Coronary artery (tissue), 2 donors: ENCODE measurements at regions not wholly inside any gene's neighbourhood (a gene's known extent, or its start where the extent isn't known, plus 50 kb on each side); places are given as distances from the start of the nearest gene placed in this dataset.

Source experiments
- DNase-seq: peaks from one replicate; pipeline ENCODE4 v3.0.0-alpha.2; 2017; ENCODE audit warnings: low spot score
- H3K27ac ChIP-seq, 2 donors: fragments of 200-600 bp; sonication (generic); one replicate each; pipeline ENCODE4 v1.5.1; 2016 to 2019
- H3K4me3 ChIP-seq: fragments of 200-600 bp; sonication (generic); 2 replicates; pipeline ENCODE4 v1.5.1; 2016; ENCODE audit warnings: mild to moderate bottlenecking, moderate library complexity
- TF ChIP-seq, protein P1 (sequence below): fragments of 200-600 bp; sonication (generic); IDR thresholded peaks from one replicate; pipeline ENCODE4 v1.5.1; 2019; ENCODE audit warnings: antibody characterized with exemption

DNA sequence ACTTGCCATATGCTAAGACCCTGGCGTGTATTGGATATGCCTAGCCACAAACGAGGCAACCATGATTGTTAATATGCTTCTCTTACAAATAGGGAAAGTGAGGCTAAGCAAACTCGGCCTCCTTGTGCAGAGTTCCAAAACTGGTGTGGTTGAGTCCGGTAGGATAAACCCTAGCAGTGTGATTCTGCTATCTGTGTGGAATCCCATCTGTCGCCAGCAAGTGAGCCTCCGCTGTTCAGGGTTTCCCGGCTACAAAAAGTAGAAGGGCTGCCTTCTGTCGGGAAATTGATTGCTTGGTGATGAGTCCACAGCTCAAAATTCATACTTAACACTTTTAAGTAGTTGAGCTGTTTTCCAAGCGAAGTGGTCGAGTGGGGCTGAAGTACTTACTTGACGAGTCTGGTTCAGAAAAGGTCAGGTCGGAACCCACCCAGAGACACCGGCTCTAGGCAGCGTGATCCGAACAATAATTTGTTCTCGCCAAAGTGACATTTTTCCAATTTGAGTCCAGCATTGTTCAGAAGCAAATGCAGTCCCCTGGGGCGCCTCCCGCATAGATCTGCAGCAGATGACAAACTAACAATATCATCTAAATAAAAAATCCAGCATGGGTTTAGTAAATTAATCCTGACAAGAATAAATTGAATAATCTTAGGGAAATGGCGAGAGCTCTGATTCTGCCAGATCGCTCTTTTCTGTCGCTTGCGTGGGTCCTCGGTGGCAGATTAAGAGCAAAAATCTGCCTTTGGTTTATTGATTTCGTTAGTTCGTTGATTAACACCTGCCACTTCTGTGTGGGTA is 686.7 kb upstream of the RBFOX1 start:
- H3K27ac ChIP-seq, result no peak overlapping the region
- DNase-seq, result no peak
- H3K4me3 ChIP-seq, result no peak overlapping the region
- TF ChIP-seq, protein P1, sequence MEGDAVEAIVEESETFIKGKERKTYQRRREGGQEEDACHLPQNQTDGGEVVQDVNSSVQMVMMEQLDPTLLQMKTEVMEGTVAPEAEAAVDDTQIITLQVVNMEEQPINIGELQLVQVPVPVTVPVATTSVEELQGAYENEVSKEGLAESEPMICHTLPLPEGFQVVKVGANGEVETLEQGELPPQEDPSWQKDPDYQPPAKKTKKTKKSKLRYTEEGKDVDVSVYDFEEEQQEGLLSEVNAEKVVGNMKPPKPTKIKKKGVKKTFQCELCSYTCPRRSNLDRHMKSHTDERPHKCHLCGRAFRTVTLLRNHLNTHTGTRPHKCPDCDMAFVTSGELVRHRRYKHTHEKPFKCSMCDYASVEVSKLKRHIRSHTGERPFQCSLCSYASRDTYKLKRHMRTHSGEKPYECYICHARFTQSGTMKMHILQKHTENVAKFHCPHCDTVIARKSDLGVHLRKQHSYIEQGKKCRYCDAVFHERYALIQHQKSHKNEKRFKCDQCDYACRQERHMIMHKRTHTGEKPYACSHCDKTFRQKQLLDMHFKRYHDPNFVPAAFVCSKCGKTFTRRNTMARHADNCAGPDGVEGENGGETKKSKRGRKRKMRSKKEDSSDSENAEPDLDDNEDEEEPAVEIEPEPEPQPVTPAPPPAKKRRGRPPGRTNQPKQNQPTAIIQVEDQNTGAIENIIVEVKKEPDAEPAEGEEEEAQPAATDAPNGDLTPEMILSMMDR, result no peak

DNA sequence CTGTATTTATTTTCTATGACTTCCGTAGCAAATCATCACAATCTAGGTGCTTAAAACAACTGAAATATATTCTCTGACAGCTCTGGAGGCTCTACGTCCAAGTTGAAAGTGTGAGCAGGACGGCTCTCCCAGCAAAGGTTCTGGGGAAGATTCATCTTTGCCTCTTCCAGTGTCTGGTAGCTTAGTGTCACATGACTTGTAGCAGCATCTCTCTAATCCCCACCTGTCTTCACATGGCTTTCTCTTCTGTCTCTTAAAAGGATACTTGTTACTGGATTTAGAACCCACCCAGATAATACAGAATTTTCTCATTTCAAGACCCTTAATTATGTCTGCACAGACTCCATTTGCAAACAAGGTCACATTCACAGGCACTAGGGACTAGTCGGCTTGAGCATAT is 687.7 kb upstream of the RBFOX1 start:
- DNase-seq, result no peak
- no peak overlapping the region for H3K27ac ChIP-seq
- TF ChIP-seq, protein P1, result no peak
- no peak overlapping the region for H3K4me3 ChIP-seq

DNA sequence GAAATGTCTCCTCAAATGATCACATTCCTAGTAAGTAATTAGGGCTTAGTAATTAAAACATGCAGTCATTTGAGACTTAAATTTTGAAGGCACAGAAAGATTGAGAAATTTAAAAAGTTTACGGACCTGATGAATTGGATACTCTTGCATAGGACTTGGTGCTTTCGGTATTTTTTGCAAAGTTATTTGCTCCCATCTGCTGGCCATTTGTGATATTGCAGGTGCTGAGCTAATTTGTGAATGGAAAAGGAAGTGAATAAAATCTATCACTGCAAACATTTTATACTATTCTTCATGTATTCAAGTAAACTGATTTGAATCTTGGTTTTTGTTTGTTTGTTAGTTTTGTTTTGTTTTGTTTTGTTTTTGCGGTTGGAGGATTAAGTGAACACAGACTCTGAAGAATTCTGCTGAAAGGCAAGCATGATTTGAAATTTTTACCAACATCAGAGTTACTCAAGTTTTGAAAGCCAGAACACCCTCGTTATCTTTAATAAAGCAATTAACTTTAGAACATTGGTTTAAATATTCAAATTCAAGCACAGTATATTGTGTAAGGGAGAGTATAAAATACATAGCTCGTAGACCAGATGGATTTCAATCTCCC is 689.5 kb upstream of the RBFOX1 start:
- TF ChIP-seq, protein P1, result peak; percentile 81

DNA sequence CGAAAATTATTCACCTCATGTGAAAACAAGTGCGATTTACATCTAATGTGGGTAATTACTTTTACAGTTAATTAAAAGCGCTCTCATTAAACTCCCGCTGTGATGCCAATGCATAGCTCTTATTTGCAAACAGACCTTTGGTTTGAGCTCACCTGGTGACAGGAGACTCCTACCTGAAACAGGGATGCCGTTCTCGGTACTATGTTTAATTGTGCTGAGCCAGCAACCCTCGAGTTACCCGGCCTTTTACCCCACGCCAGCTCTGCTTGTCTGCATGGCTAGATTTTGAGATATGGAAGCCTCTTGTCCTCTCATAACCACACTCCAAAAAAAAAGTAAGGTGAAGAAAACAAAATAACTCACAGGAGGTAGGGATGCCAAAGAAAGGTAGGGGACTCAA is 690.4 kb upstream of the RBFOX1 start:
- TF ChIP-seq, protein P1, result no peak
- DNase-seq, result no peak
- Histone ChIP-seq H3K27ac (no peak overlapping the region), H3K4me3 (no peak overlapping the region)

More for the DNA sequence above, 689.5 kb upstream of the RBFOX1 start:
- H3K4me3 ChIP-seq, result no peak overlapping the region
- no peak overlapping the region for H3K27ac ChIP-seq
- DNase-seq, result no peak

DNA sequence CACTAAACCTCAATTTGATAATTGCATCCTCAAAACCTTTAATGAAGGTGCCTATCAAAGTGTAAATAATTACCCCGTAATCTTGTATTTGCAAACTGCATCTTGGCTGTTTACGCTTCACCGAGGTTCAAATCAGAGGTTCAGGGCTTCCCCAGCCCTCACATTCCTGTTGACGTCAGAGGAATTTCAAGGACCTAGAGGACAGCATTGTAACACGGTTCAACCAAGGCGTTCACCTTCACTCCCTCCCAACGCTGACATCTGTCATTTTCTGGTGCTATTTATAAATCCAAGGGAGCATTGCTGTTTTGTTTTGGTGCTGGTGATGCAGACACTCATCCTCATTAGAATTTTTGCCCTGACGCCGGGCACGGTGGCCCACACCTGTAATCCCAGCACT is 691.6 kb upstream of the RBFOX1 start:
- TF ChIP-seq, protein P1, result no peak
- Histone ChIP-seq H3K27ac (no peak overlapping the region), H3K4me3 (no peak overlapping the region)
- DNase-seq, result no peak

DNA sequence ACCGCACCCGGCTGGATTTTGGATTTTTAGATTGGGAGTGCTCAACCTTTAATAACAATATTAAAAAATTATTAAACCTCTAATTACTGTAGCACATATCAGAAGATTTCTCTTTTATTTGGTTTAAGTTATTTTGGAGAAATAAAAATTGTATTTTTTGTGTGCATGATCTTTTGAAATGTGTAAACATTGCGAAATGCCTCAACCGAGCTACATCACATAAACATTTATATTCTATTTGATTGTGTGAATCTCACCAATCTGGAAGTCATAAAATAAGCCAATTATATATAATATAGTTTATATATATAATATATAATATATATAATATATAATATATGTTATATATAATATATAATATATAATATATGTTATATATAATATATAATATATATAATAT is 696.2 kb upstream of the RBFOX1 start:
- Histone ChIP-seq H3K27ac (no peak overlapping the region), H3K4me3 (no peak overlapping the region)
- no peak for DNase-seq
- TF ChIP-seq, protein P1, result no peak

DNA sequence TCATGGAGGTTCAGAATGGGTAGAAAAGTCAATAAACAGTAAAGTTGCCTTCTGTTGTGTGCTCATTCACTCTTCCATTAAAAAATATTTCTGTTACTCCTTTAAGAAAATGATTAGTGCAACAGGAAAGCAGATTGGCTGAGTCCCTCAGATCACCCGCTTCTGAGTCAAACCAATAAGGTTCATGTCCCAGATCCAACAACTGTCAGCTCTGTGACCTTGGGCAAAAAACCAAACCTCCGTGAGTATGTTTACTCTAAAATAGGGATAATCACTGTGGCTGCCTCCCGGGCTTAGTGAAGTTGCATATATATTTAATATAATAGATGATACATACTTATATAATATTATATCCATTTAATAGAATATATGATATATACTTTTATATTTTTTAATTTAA is 698.5 kb upstream of the RBFOX1 start:
- Histone ChIP-seq H3K27ac (no peak overlapping the region), H3K4me3 (no peak overlapping the region)
- no peak for DNase-seq
- TF ChIP-seq, protein P1, result no peak
